HEK293 (cell line): ENCODE measurements at regions not wholly inside any gene's neighbourhood (a gene's known extent, or its start where the extent isn't known, plus 50 kb on each side); places are given as distances from the start of the nearest gene placed in this dataset.

Experiments used
- AEBP2 ChIP-seq: fragments of 450-650 bp; formaldehyde crosslinking; IDR thresholded peaks from 2 replicates; pipeline ENCODE4 v1.5.1; 2016; ENCODE audit warnings: missing biosample characterization, missing genetic modification characterization, borderline replicate concordance
- BCL11A ChIP-seq: fragments of 450-650 bp; formaldehyde crosslinking; IDR thresholded peaks from 2 replicates; pipeline ENCODE4 v1.5.1; 2016; ENCODE audit warnings: low read depth, missing biosample characterization, missing genetic modification characterization
- CTCF ChIP-seq: fragments of 450-650 bp; formaldehyde crosslinking; IDR thresholded peaks from 2 replicates; pipeline ENCODE4 v1.5.1; 2016; ENCODE audit warnings: missing biosample characterization, missing genetic modification characterization
- PBX3 ChIP-seq: sonication (generic); formaldehyde crosslinking; IDR thresholded peaks from 2 replicates; pipeline ENCODE4 v1.8.1; 2022; ENCODE audit warnings: mild to moderate bottlenecking, moderate library complexity, missing genetic modification reagents
- YY1 ChIP-seq: fragments of 450-650 bp; formaldehyde crosslinking; IDR thresholded peaks from 2 replicates; pipeline ENCODE4 v1.5.1; 2018; ENCODE audit warnings: missing biosample characterization, missing genetic modification characterization
- ZNF140 ChIP-seq: fragments of 450-650 bp; formaldehyde crosslinking; IDR thresholded peaks from 2 replicates; pipeline ENCODE4 v1.5.1; 2016; ENCODE audit warnings: missing biosample characterization, missing genetic modification characterization
- ZNF24 ChIP-seq: fragments of 450-650 bp; formaldehyde crosslinking; IDR thresholded peaks from 2 replicates; pipeline ENCODE4 v1.5.1; 2016; ENCODE audit warnings: missing biosample characterization, missing genetic modification characterization
- ZNF311 ChIP-seq: fragments of 450-650 bp; formaldehyde crosslinking; IDR thresholded peaks from 2 replicates; pipeline ENCODE4 v1.5.1; 2017; ENCODE audit warnings: missing biosample characterization, missing genetic modification characterization, borderline replicate concordance
- ZNF350 ChIP-seq: fragments of 450-650 bp; formaldehyde crosslinking; IDR thresholded peaks from 2 replicates; pipeline ENCODE4 v1.5.0; 2017; ENCODE audit warnings: missing biosample characterization, mild to moderate bottlenecking, missing genetic modification characterization
- ZNF394 ChIP-seq: fragments of 450-650 bp; formaldehyde crosslinking; IDR thresholded peaks from 2 replicates; pipeline ENCODE4 v1.5.1; 2016; ENCODE audit warnings: missing biosample characterization, missing genetic modification characterization, mild to moderate bottlenecking, moderate library complexity, borderline replicate concordance
- ZNF416 ChIP-seq: fragments of 450-650 bp; formaldehyde crosslinking; IDR thresholded peaks from 2 replicates; pipeline ENCODE4 v1.5.1; 2016; ENCODE audit warnings: missing biosample characterization, missing genetic modification characterization
- ZNF426 ChIP-seq: fragments of 450-650 bp; formaldehyde crosslinking; IDR thresholded peaks from 2 replicates; pipeline ENCODE4 v1.5.1; 2017; ENCODE audit warnings: missing biosample characterization, missing genetic modification characterization, mild to moderate bottlenecking, inconsistent platforms, moderate library complexity
- TF ChIP-seq, protein P1 (sequence below): fragments of 450-650 bp; formaldehyde crosslinking; IDR thresholded peaks from 2 replicates; pipeline ENCODE4 v1.5.1; 2016; ENCODE audit warnings: missing biosample characterization, missing genetic modification characterization

- TF ChIP-seq ZNF350 (tag by site-specific recombination) (no peak), ZNF140 (tag by site-specific recombination) (no peak), ZNF311 (no peak), CTCF (tag by site-specific recombination) (no peak), BCL11A (no peak), AEBP2 (no peak), YY1 (tag by site-specific recombination) (no peak), ZNF426 (no peak), ZNF416 (no peak), ZNF394 (tag by site-specific recombination) (no peak), PBX3 (CRISPR knock-in tag) (no peak), ZNF24 (no peak)
- TF ChIP-seq, protein P1, sequence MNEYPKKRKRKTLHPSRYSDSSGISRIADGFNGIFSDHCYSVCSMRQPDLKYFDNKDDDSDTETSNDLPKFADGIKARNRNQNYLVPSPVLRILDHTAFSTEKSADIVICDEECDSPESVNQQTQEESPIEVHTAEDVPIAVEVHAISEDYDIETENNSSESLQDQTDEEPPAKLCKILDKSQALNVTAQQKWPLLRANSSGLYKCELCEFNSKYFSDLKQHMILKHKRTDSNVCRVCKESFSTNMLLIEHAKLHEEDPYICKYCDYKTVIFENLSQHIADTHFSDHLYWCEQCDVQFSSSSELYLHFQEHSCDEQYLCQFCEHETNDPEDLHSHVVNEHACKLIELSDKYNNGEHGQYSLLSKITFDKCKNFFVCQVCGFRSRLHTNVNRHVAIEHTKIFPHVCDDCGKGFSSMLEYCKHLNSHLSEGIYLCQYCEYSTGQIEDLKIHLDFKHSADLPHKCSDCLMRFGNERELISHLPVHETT (tag by site-specific recombination): no peak
Measured at GRCh38 chr2:175640655-175641054, 361.4 kb downstream of the LNPK start.
